CD4-positive, CD25-positive, alpha-beta regulatory T cell (primary cell): ENCODE measurements at regions not wholly inside any gene's neighbourhood (a gene's known extent, or its start where the extent isn't known, plus 50 kb on each side); places are given as distances from the start of the nearest gene placed in this dataset.

Source experiments
- ATAC-seq, 2 donors: fragments of 150-1000 bp; cut with Tn5 transposase; one replicate each; pipeline ENCODE4 v1.10.0; 2021; ENCODE audit warnings: low read depth in 2 of 2, moderate number of reproducible peaks in 2 of 2, moderate library complexity in 1 of 2
- DNase-seq, 3 donors: peaks; one replicate each; pipeline versions ENCODE4 v3.0.0 to v3.0.0-alpha.2; 2012 to 2022; ENCODE audit warnings: mixed read lengths in 1 of 3
- H3K27ac ChIP-seq: one replicate; pipeline ENCODE4 v1.7.0; 2013; ENCODE audit warnings: mild to moderate bottlenecking, low read length; ENCODE audit not compliant: insufficient read depth, poor library complexity, severe bottlenecking
- H3K27me3 ChIP-seq: one replicate; pipeline ENCODE4 v1.7.0; 2013; ENCODE audit warnings: low read length; ENCODE audit not compliant: control insufficient read depth, insufficient read depth
- H3K36me3 ChIP-seq: one replicate; pipeline ENCODE4 v1.7.0; 2013; ENCODE audit warnings: mild to moderate bottlenecking, low read length, moderate library complexity; ENCODE audit not compliant: control insufficient read depth, insufficient read depth
- H3K4me1 ChIP-seq: 2 replicates; pipeline ENCODE4 v1.7.0; 2013; ENCODE audit warnings: mild to moderate bottlenecking, low read length; ENCODE audit not compliant: insufficient read depth, control insufficient read depth, poor library complexity, severe bottlenecking
- H3K4me3 ChIP-seq: one replicate; pipeline ENCODE4 v1.7.0; 2013; ENCODE audit warnings: low read depth, mild to moderate bottlenecking, low read length, moderate library complexity
- H3K9me3 ChIP-seq, 2 experiments: 1 replicate in 1 of 2; 2 replicates in 1 of 2; pipeline ENCODE4 v1.7.0; 2013; ENCODE audit warnings: low read length in 2 of 2, mild to moderate bottlenecking in 1 of 2, moderate library complexity in 1 of 2; ENCODE audit not compliant: control insufficient read depth in 2 of 2
- H3K27ac Mint-ChIP-seq, 3 donors: one replicate each; pipeline ENCODE4 v1.8.0; 2020 to 2022; ENCODE audit warnings: mild to moderate bottlenecking in 3 of 3, mixed read lengths in 3 of 3, moderate library complexity in 2 of 3
- H3K27me3 Mint-ChIP-seq: one replicate; pipeline ENCODE4 v1.8.0; 2022; ENCODE audit warnings: mild to moderate bottlenecking, mixed read lengths
- H3K36me3 Mint-ChIP-seq: one replicate; pipeline ENCODE4 v1.8.0; 2020; ENCODE audit warnings: mixed read lengths
- H3K4me1 Mint-ChIP-seq, 4 donors: one replicate each; pipeline ENCODE4 v1.8.0; 2020 to 2022; ENCODE audit warnings: mixed read lengths in 4 of 4, mild to moderate bottlenecking in 1 of 4
- H3K4me3 Mint-ChIP-seq, 4 donors: one replicate each; pipeline ENCODE4 v1.8.0; 2020 to 2022; ENCODE audit warnings: mild to moderate bottlenecking in 4 of 4, mixed read lengths in 4 of 4, moderate library complexity in 3 of 4
- H3K9me3 Mint-ChIP-seq, 7 donors: one replicate each; pipeline ENCODE4 v1.8.0; 2020 to 2022; ENCODE audit warnings: mixed read lengths in 7 of 7, mild to moderate bottlenecking in 3 of 7, moderate library complexity in 2 of 7

DNA sequence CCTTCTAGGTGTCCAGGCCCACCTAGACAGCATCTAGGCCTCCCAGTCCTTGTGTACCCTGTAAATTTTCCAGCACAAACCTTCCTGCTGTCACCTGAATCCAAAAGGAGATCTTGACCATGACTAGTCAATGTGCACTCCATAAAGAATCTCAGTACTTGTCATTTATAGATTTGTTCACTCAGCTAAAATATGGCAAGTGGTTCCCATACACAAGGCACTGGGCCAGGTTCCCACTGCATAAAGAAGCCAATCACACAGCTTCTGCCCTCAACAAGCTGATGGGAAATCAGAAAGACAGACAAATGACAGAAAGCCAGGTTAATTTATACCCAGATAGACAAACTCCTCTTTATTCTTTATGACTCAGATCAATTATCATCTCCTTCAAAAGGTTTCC lies 526.8 kb downstream of the CD83 start:
- no peaks in the 10 kb centered on the region for H3K9me3 Mint-ChIP-seq
- no peak for ATAC-seq
- Histone ChIP-seq H3K27me3 (no peaks in the 10 kb centered on the region), H3K4me3 (no peak overlapping the region), H3K36me3 (no peaks in the 10 kb centered on the region), H3K4me1 (no peaks in the 10 kb centered on the region), H3K27ac (no peak overlapping the region), H3K9me3 (no peaks in the 10 kb centered on the region)
- H3K27me3 Mint-ChIP-seq: peaks cover 6% of the 10 kb centered on the region
- no peak for DNase-seq
- peaks cover 0 to 2% (median 0%) of the 10 kb centered on the region in 4 donors for H3K4me1 Mint-ChIP-seq
- no peak overlapping the region for H3K4me3 Mint-ChIP-seq
- no peaks in the 10 kb centered on the region for H3K36me3 Mint-ChIP-seq
- peak overlapping the region in 1 of 3 donors; percentile 5 for H3K27ac Mint-ChIP-seq

DNA sequence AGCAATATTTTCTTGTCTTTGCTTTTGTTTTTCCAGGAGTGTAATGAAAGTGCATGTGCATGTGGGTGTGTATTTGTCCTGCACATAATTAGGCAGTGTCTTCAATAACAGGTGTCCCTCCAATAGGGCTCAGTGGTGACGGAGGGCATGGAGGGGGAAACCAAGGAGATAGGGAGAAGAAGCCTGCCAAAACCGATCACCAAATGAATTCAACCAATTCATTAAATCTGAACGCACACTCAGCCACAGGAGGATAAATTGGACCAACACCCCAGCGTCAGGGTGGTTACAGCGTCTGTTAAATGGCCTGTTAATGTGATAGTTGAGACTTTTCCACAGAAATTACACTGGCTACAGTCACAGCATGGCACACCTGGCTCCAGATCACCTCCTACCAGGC lies 527.6 kb downstream of the CD83 start:
- Mint-ChIP-seq H3K4me3 (no peak overlapping the region), H3K36me3 (no peaks in the 10 kb centered on the region), H3K27me3 (peaks cover 6% of the 10 kb centered on the region), H3K9me3 (no peaks in the 10 kb centered on the region), H3K27ac (no peak overlapping the region), H3K4me1 (no peaks in the 10 kb centered on the region)
- ATAC-seq (no peak), DNase-seq (no peak)
- Histone ChIP-seq H3K4me3 (no peak overlapping the region), H3K27me3 (no peaks in the 10 kb centered on the region), H3K4me1 (no peaks in the 10 kb centered on the region), H3K9me3 (no peaks in the 10 kb centered on the region), H3K36me3 (no peaks in the 10 kb centered on the region), H3K27ac (no peak overlapping the region)

DNA sequence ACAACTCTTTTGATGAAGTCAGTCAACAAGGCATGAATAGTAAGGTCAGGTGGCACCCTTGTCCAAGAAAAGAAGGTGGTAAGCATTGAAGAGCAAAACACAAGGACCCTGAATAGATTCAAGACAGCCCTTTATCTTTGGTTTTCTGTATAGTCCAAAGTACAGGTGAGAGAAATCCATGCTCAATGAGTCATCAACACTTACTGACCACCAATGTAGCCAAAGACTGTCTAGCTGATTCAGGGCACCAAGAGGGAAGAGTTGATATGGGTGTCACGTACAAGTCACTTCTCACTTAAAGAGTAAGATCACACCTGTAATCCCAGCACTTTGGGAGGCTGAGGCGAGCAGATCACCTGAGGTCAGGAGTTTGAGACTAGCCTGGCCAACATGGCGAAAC lies 528.3 kb downstream of the CD83 start:
- Mint-ChIP-seq H3K27ac (no peak overlapping the region), H3K4me3 (no peak overlapping the region), H3K36me3 (no peaks in the 10 kb centered on the region), H3K27me3 (peaks cover 6% of the 10 kb centered on the region), H3K4me1 (no peaks in the 10 kb centered on the region), H3K9me3 (no peaks in the 10 kb centered on the region)
- no peaks in the 10 kb centered on the region for H3K36me3 ChIP-seq
- H3K4me1 ChIP-seq: no peaks in the 10 kb centered on the region
- DNase-seq (no peak), ATAC-seq (no peak)
- no peak overlapping the region for H3K27ac ChIP-seq
- no peaks in the 10 kb centered on the region for H3K27me3 ChIP-seq
- H3K9me3 ChIP-seq: no peaks in the 10 kb centered on the region
- H3K4me3 ChIP-seq: no peak overlapping the region

DNA sequence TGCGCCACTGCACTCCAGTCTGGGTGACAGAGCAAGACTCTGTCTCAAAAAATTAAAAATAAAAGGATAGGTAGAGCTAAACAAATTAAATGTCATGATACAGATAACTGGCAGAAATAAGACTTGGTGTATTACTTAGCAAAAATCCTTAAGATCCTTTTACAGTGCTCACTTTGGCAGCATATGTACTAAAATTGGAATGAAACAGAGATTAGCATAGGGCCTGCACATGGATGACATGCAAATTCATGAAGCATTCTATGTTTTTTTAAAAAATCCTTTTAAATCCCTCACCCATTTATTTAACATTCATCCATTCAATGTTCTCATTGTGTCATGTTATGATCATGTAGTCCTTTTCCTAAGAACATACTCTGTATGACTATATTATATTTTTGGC lies 528.8 kb downstream of the CD83 start:
- Mint-ChIP-seq H3K27me3 (peaks cover 6% of the 10 kb centered on the region), H3K27ac (no peak overlapping the region), H3K36me3 (no peaks in the 10 kb centered on the region), H3K9me3 (no peaks in the 10 kb centered on the region), H3K4me3 (no peak overlapping the region), H3K4me1 (no peaks in the 10 kb centered on the region)
- ATAC-seq (no peak), DNase-seq (no peak)
- Histone ChIP-seq H3K4me3 (no peak overlapping the region), H3K9me3 (no peaks in the 10 kb centered on the region), H3K27me3 (no peaks in the 10 kb centered on the region), H3K4me1 (no peaks in the 10 kb centered on the region), H3K36me3 (no peaks in the 10 kb centered on the region), H3K27ac (no peak overlapping the region)

DNA sequence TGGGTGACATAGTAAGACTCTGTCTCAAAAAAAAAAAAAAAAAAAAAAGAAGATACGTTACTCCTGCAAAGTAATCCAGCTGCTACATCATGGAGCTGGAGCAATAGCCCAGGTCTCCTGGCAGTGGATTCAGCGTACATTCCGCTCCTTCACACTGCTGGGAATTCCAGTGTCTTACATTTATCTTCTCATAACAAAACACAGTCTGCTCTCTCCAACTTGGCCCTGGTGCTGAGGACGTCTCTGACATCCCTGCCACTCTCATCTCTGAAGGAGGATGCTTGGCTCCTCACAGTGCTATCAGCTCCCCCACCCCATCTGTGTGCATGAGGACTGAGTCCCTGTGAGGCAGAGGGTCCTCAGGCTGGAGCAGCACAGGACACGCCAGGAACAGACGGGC lies 529.8 kb downstream of the CD83 start:
- Mint-ChIP-seq H3K4me3 (no peak overlapping the region), H3K27ac (no peak overlapping the region), H3K27me3 (peaks cover 6% of the 10 kb centered on the region), H3K9me3 (no peaks in the 10 kb centered on the region), H3K36me3 (no peaks in the 10 kb centered on the region), H3K4me1 (no peaks in the 10 kb centered on the region)
- Histone ChIP-seq H3K36me3 (no peaks in the 10 kb centered on the region), H3K4me3 (no peak overlapping the region), H3K4me1 (no peaks in the 10 kb centered on the region), H3K27me3 (no peaks in the 10 kb centered on the region), H3K27ac (no peak overlapping the region), H3K9me3 (no peaks in the 10 kb centered on the region)
- ATAC-seq (no peak), DNase-seq (no peak)

DNA sequence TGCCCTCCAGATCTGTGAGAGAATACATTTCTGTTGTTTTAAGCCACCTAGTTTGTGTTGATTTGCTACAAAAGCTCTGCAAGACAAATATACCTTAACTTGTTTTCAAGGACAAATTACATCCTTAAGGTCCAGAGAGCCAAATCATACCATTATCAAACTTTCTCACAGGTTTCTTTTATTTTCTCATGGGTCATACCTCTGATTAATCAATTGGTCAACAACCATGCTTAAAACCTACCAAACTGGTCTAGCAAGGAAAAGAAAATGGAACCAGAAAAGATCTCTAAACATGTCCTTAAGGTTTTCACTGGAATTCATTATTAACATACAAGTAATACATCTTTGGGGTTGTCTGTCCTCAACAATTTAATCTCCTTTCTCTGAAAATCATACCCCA lies 535.0 kb downstream of the CD83 start:
- Histone ChIP-seq H3K4me1 (peaks cover 11% of the 10 kb centered on the region), H3K27ac (no peak overlapping the region), H3K36me3 (no peaks in the 10 kb centered on the region), H3K9me3 (peaks cover 0 to 1% of the 10 kb centered on the region in 2 experiments), H3K4me3 (no peak overlapping the region), H3K27me3 (no peaks in the 10 kb centered on the region)
- H3K4me3 Mint-ChIP-seq: no peak overlapping the region
- no peak overlapping the region for H3K27ac Mint-ChIP-seq
- ATAC-seq (no peak), DNase-seq (no peak)
- H3K9me3 Mint-ChIP-seq: no peaks in the 10 kb centered on the region
- H3K36me3 Mint-ChIP-seq: no peaks in the 10 kb centered on the region
- H3K4me1 Mint-ChIP-seq: peaks cover 3 to 19% (median 15%) of the 10 kb centered on the region in 4 donors
- peaks cover 10% of the 10 kb centered on the region for H3K27me3 Mint-ChIP-seq

DNA sequence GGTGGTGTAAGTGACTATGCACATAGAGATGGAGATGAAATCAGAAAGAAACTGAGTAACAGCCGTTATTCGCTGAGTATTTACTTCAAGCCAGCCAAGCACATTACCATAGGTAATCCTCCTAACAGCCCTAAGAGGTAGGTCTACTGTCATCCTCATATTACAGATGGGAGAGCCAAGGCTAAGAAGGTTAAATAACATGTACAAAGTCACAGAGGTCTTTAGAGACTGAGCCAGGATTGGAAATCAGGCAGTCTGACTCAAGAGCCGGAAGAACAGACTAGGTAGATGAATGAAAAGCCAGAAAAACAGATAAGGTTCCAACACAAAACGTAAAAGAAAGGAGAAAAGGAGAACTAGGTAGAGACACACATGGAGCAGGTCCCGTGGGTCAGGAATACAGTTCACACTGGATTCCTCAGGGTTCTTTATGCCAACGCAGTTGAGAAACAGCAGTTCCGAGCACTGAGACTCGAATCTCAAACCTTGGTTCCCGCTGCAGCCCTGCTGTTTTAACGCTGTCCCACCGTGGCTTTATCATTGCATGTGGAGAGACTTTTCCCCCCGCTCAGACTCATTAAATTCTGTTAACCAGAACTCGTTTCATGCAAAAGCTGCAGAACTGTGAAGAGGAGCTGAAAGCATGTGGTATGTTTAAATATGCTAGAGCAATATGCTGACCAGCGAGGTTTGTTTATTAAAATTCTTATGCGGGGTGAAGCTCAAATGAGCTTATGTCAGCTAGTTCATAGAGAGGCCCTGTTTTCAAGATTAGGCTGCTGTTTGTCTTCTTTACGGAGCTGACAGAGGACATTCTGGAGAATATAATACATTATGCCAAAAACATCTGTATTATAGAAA lies 537.9 kb downstream of the CD83 start:
- Histone ChIP-seq H3K9me3 (peaks cover 0 to 1% of the 10 kb centered on the region in 2 experiments), H3K4me3 (peak overlapping the region; percentile 22), H3K27ac (no peak overlapping the region), H3K36me3 (no peaks in the 10 kb centered on the region), H3K4me1 (peaks cover 11% of the 10 kb centered on the region), H3K27me3 (peaks cover 3% of the 10 kb centered on the region)
- Mint-ChIP-seq H3K27me3 (peaks cover 6% of the 10 kb centered on the region), H3K27ac (peak overlapping the region; percentile 11 to 60 (median 57)), H3K36me3 (no peaks in the 10 kb centered on the region), H3K9me3 (peaks cover 0 to 3% (median 0%) of the 10 kb centered on the region in 7 donors), H3K4me3 (no peak overlapping the region), H3K4me1 (peaks cover 3 to 19% (median 15%) of the 10 kb centered on the region in 4 donors)
- ATAC-seq (no peak), DNase-seq (no peak)

DNA sequence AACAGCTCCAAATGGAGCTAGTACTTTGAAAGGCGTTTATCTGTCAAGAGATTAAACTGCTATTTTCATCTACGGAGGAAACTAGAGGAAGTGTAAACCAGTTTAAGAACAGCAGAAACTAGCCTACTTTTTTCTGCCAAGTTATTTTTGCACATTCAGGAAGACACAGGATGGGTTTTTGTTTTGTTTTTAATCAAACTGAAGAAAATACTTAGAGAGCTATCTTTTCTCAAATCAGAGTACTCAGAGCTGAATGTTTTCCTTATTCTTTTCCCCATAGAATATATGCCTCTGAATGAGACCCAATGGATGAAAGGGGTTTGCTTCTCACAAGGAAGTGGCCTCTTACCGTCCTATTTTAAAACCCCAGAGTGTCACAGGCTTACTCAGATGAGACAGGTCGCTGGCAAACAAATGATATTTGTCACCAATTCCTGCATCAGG lies 538.5 kb downstream of the CD83 start:
- Histone ChIP-seq H3K27ac (no peak overlapping the region), H3K4me1 (peaks cover 13% of the 10 kb centered on the region)
- DNase-seq: peak in 1 of 3 donors; percentile 16

More for the DNA sequence above, 538.5 kb downstream of the CD83 start:
- Mint-ChIP-seq H3K27me3 (peaks cover 6% of the 10 kb centered on the region), H3K9me3 (peaks cover 0 to 3% (median 0%) of the 10 kb centered on the region in 7 donors), H3K27ac (peak overlapping the region; percentile 11 to 74 (median 23)), H3K36me3 (no peaks in the 10 kb centered on the region), H3K4me3 (no peak overlapping the region), H3K4me1 (peaks cover 3 to 19% (median 15%) of the 10 kb centered on the region in 4 donors)
- peaks cover 0 to 1% of the 10 kb centered on the region in 2 experiments for H3K9me3 ChIP-seq
- ATAC-seq: peak in 1 of 2 donors; percentile 32
- no peaks in the 10 kb centered on the region for H3K36me3 ChIP-seq
- peaks cover 3% of the 10 kb centered on the region for H3K27me3 ChIP-seq
- peak overlapping the region; percentile 22 for H3K4me3 ChIP-seq
